WTC11 (cell line): ENCODE measurements at regions not wholly inside any gene's neighbourhood (a gene's known extent, or its start where the extent isn't known, plus 50 kb on each side); places are given as distances from the start of the nearest gene placed in this dataset.

ENCODE experiments used
- ATAC-seq: fragments of 200-7000 bp; cut with Tn5 transposase; 2 replicates; pipeline ENCODE4 v1.10.0; 2021; ENCODE audit warnings: mild to moderate bottlenecking, moderate library complexity
- CTCF ChIA-PET: fragments of 300-600 bp; sonication (Branson Sonifier 250); formaldehyde crosslinking; loops from one replicate; lab custom pipeline; 2021; ENCODE audit warnings: antibody characterized with exemption; lab: Charles Lee
- POLR2A ChIA-PET: fragments of 350-600 bp; sonication (Branson Sonifier 250); formaldehyde crosslinking; loops from one replicate; lab custom pipeline; 2021; ENCODE audit warnings: antibody characterized with exemption; lab: Charles Lee
- DNase-seq: peaks from one replicate; pipeline ENCODE4 v3.0.0; 2021; ENCODE audit warnings: low spot score
- H3K27ac Mint-ChIP-seq: 2 replicates; pipeline ENCODE4 v1.8.0; 2021; ENCODE audit warnings: mixed read lengths
- H3K27me3 Mint-ChIP-seq: 2 replicates; pipeline ENCODE4 v1.8.0; 2021; ENCODE audit warnings: low read depth, mild to moderate bottlenecking, moderate library complexity, mixed read lengths
- H3K36me3 Mint-ChIP-seq: 2 replicates; pipeline ENCODE4 v1.8.0; 2021; ENCODE audit warnings: mixed read lengths
- H3K4me1 Mint-ChIP-seq: 2 replicates; pipeline ENCODE4 v1.8.0; 2022; ENCODE audit warnings: mixed read lengths
- H3K4me3 Mint-ChIP-seq: 2 replicates; pipeline ENCODE4 v1.8.0; 2021; ENCODE audit warnings: mild to moderate bottlenecking, moderate library complexity, mixed read lengths
- H3K9me3 Mint-ChIP-seq: 2 replicates; pipeline ENCODE4 v1.8.0; 2021; ENCODE audit warnings: mixed read lengths
- AR ChIP-seq: fragments of 250-450 bp; sonication (Bioruptor Pico); IDR thresholded peaks from 2 replicates; pipeline ENCODE4 v1.9.0; 2021; ENCODE audit warnings: mild to moderate bottlenecking
- ATF1 ChIP-seq: sonication (generic); formaldehyde crosslinking; IDR thresholded peaks from 2 replicates; pipeline ENCODE4 v1.8.1; 2023; ENCODE audit warnings: mild to moderate bottlenecking, moderate library complexity, missing genetic modification reagents
- ATF3 ChIP-seq: sonication (generic); formaldehyde crosslinking; conservative IDR thresholded peaks from 2 replicates; pipeline ENCODE4 v1.8.1; 2022; ENCODE audit warnings: mild to moderate bottlenecking, missing genetic modification reagents
- CBFB ChIP-seq: sonication (generic); formaldehyde crosslinking; IDR thresholded peaks from 2 replicates; pipeline ENCODE4 v1.8.1; 2022; ENCODE audit warnings: mild to moderate bottlenecking, low read depth, missing genetic modification reagents
- ELF4 ChIP-seq: sonication (generic); formaldehyde crosslinking; IDR thresholded peaks from 2 replicates; pipeline ENCODE4 v1.8.1; 2022; ENCODE audit warnings: low read depth, mild to moderate bottlenecking, moderate library complexity, missing genetic modification reagents
- GRHL2 ChIP-seq: fragments of 250-450 bp; sonication (Bioruptor Pico); IDR thresholded peaks from 2 replicates; pipeline ENCODE4 v1.8.0; 2022; ENCODE audit warnings: mild to moderate bottlenecking, moderate library complexity; ENCODE audit not compliant: insufficient replicate concordance, severe bottlenecking
- IRF1 ChIP-seq: sonication (generic); formaldehyde crosslinking; IDR thresholded peaks from 2 replicates; pipeline ENCODE4 v1.8.0; 2023; ENCODE audit warnings: missing genetic modification reagents
- JAZF1 ChIP-seq: fragments of 250-450 bp; sonication (Bioruptor Pico); IDR thresholded peaks from 2 replicates; pipeline ENCODE4 v1.9.0; 2021; ENCODE audit warnings: moderate library complexity, mild to moderate bottlenecking, inconsistent platforms
- MAX ChIP-seq: sonication (generic); formaldehyde crosslinking; IDR thresholded peaks from 2 replicates; pipeline ENCODE4 v1.8.0; 2022; ENCODE audit warnings: mild to moderate bottlenecking, missing genetic modification reagents
- NFYB ChIP-seq: sonication (generic); formaldehyde crosslinking; conservative IDR thresholded peaks from 2 replicates; pipeline ENCODE4 v1.8.0; 2022; ENCODE audit warnings: low read depth, missing genetic modification reagents
- OVOL2 ChIP-seq: fragments of 250-450 bp; sonication (Bioruptor Pico); IDR thresholded peaks from 2 replicates; pipeline ENCODE4 v1.9.0; 2021; ENCODE audit warnings: mild to moderate bottlenecking, borderline replicate concordance
- PRDM15 ChIP-seq: sonication (generic); formaldehyde crosslinking; IDR thresholded peaks from 2 replicates; pipeline ENCODE4 v1.8.0; 2022; ENCODE audit warnings: missing genetic modification reagents
- RORB ChIP-seq: fragments of 250-450 bp; sonication (Bioruptor Pico); IDR thresholded peaks from 2 replicates; pipeline ENCODE4 v1.9.0; 2021; ENCODE audit warnings: mild to moderate bottlenecking
- TEAD1 ChIP-seq: sonication (generic); formaldehyde crosslinking; IDR thresholded peaks from 2 replicates; pipeline ENCODE4 v1.8.0; 2022; ENCODE audit warnings: mild to moderate bottlenecking, missing genetic modification reagents
- TEAD4 ChIP-seq: sonication (generic); formaldehyde crosslinking; IDR thresholded peaks from 2 replicates; pipeline ENCODE4 v1.8.0; 2022; ENCODE audit warnings: mild to moderate bottlenecking, missing genetic modification reagents
- TP53 ChIP-seq: sonication (generic); formaldehyde crosslinking; IDR thresholded peaks from 2 replicates; pipeline ENCODE4 v1.8.1; 2023; ENCODE audit warnings: mild to moderate bottlenecking, missing genetic modification reagents
- ZMAT4 ChIP-seq: fragments of 250-450 bp; sonication (Bioruptor Pico); IDR thresholded peaks from 2 replicates; pipeline ENCODE4 v1.9.0; 2021; ENCODE audit warnings: mild to moderate bottlenecking
- ZNF512 ChIP-seq: sonication (generic); formaldehyde crosslinking; IDR thresholded peaks from 2 replicates; pipeline ENCODE4 v1.8.1; 2022; ENCODE audit warnings: missing genetic modification reagents, borderline replicate concordance

GRCh38 chr14:65320661-65321308, 91.7 kb upstream of the FUT8 start (continued):
- TF ChIP-seq IRF1 (CRISPR knock-in tag): no peak
- no peak for TF ChIP-seq TEAD4 (CRISPR knock-in tag)
- TF ChIP-seq TEAD1 (CRISPR knock-in tag): no peak
- no peak for TF ChIP-seq RORB (CRISPR knock-in tag)
- no peak for TF ChIP-seq ELF4 (CRISPR knock-in tag)
- TF ChIP-seq ZNF512: no peak
- no peak for TF ChIP-seq CBFB

GRCh38 chr14:65321370-65321875, 91.1 kb upstream of the FUT8 start:
- H3K36me3 Mint-ChIP-seq: no peaks in the 10 kb centered on the region
- no peak for TF ChIP-seq MAX
- no peak for TF ChIP-seq TEAD4 (CRISPR knock-in tag)
- TF ChIP-seq OVOL2 (CRISPR knock-in tag): no peak
- no peak for TF ChIP-seq GRHL2
- no peak for TF ChIP-seq ATF3 (CRISPR knock-in tag)
- no peak for TF ChIP-seq AR
- no peak for TF ChIP-seq IRF1 (CRISPR knock-in tag)
- TF ChIP-seq JAZF1 (CRISPR knock-in tag): no peak
- no peak for TF ChIP-seq ATF1 (CRISPR knock-in tag)
- no peak for TF ChIP-seq TP53
- no peak for TF ChIP-seq PRDM15
- no peak for TF ChIP-seq ZMAT4 (CRISPR knock-in tag)
- no peak for TF ChIP-seq NFYB (CRISPR knock-in tag)
- no peak for DNase-seq
- H3K9me3 Mint-ChIP-seq: peaks cover 8% of the 10 kb centered on the region
- H3K4me3 Mint-ChIP-seq: no peak overlapping the region
- H3K4me1 Mint-ChIP-seq: no peaks in the 10 kb centered on the region
- H3K27ac Mint-ChIP-seq: no peak overlapping the region
- CTCF ChIA-PET: interaction anchor here (0.5 to 1.2 kb wide), 2 partner anchors 17 to 29 kb away, joined by 3 to 4 read pairs; no protein-coding TSS in a partner anchor
- H3K27me3 Mint-ChIP-seq: peaks cover 2% of the 10 kb centered on the region
- POLR2A ChIA-PET: no interaction called here
- no peak for ATAC-seq
